ENCODE measurements at regions not wholly inside any gene's neighbourhood (a gene's known extent, or its start where the extent isn't known, plus 50 kb on each side); places are given as distances from the start of the nearest gene placed in this dataset.
A peak's percentile ranks its signal among the peaks of the same experiment; 100 is the strongest.
"Not testable (repeated sequence)": the region's sequence is repeated elsewhere in the genome, so short reads cannot be mapped to it uniquely, and the experiment has no call there.

GRCh38 chr4:10226756-10227155, 110.2 kb upstream of the WDR1 start:
- DNase-seq (no peak), ATAC-seq (no peak)
- intact Hi-C loops (cut with DNase I): no loop called here

- ATAC-seq: no peak
- intact Hi-C loops (cut with DNase I): no loop called here
- DNase-seq: no peak
Measured at GRCh38 chr4:10225096-10225495, 108.5 kb upstream of the WDR1 start.

- DNase-seq (no peak), ATAC-seq (no peak)
- intact Hi-C loops (cut with DNase I): no loop called here
Measured at GRCh38 chr4:10223782-10224181, 107.2 kb upstream of the WDR1 start.

- intact Hi-C loops (cut with DNase I); ATAC-seq; DNase-seq: not testable (repeated sequence)
Measured at GRCh38 chr4:10213481-10213880, 96.9 kb upstream of the WDR1 start.

GRCh38 chr4:10212901-10213300, 96.3 kb upstream of the WDR1 start:
- intact Hi-C loops (cut with DNase I): no loop called here
- DNase-seq (no peak), ATAC-seq (peak in 1 of 2 donors; percentile 47)

- intact Hi-C loops (cut with DNase I): no loop called here
Measured at GRCh38 chr4:10212400-10212799, 95.8 kb upstream of the WDR1 start.

GRCh38 chr4:10207116-10207515, 90.5 kb upstream of the WDR1 start:
- ATAC-seq (no peak), DNase-seq (no peak)
- intact Hi-C loops (cut with DNase I): no loop called here

More at GRCh38 chr4:10212400-10212799, 95.8 kb upstream of the WDR1 start:
- ATAC-seq (no peak), DNase-seq (no peak)

- intact Hi-C loops (cut with DNase I): no loop called here
- no peak for DNase-seq
- ATAC-seq: peak in 1 of 2 donors; percentile 54
Measured at GRCh38 chr4:10205223-10205622, 88.6 kb upstream of the WDR1 start.

- intact Hi-C loops (cut with DNase I): no loop called here
Measured at GRCh38 chr4:10204401-10205058, 87.9 kb upstream of the WDR1 start.

GRCh38 chr4:10203851-10204250, 87.3 kb upstream of the WDR1 start:
- intact Hi-C loops (cut with DNase I): no loop called here
- no peak for DNase-seq
- ATAC-seq: no peak

More at GRCh38 chr4:10204401-10205058, 87.9 kb upstream of the WDR1 start:
- DNase-seq (no peak), ATAC-seq (peak in 1 of 2 donors; percentile 64)

- DNase-seq: no peak
- intact Hi-C loops (cut with DNase I): no loop called here
- no peak for ATAC-seq
Measured at GRCh38 chr4:10201381-10202223, 85.0 kb upstream of the WDR1 start.

GRCh38 chr4:10200869-10201268, 84.3 kb upstream of the WDR1 start:
- intact Hi-C loops (cut with DNase I): no loop called here
- DNase-seq (no peak), ATAC-seq (no peak)

- intact Hi-C loops (cut with DNase I): no loop called here
- ATAC-seq (no peak), DNase-seq (no peak)
Measured at GRCh38 chr4:10198365-10198764, 81.8 kb upstream of the WDR1 start.

GRCh38 chr4:10197952-10198351, 81.4 kb upstream of the WDR1 start:
- intact Hi-C loops (cut with DNase I): no loop called here
- no peak for DNase-seq
- no peak for ATAC-seq

- ATAC-seq: no peak
- intact Hi-C loops (cut with DNase I): no loop called here
- DNase-seq: no peak
Measured at GRCh38 chr4:10196191-10196590, 79.6 kb upstream of the WDR1 start.

- no peak for ATAC-seq
Measured at GRCh38 chr4:10192331-10192730, 75.7 kb upstream of the WDR1 start.

GRCh38 chr4:10188400-10189004, 71.9 kb upstream of the WDR1 start:
- no peak for DNase-seq
- no peak for ATAC-seq
- intact Hi-C loops (cut with DNase I): no loop called here

More at GRCh38 chr4:10192331-10192730, 75.7 kb upstream of the WDR1 start:
- intact Hi-C loops (cut with DNase I): no loop called here
- no peak for DNase-seq

- ATAC-seq: peak in 1 of 2 donors; percentile 35
- intact Hi-C loops (cut with DNase I): no loop called here
Measured at GRCh38 chr4:10186228-10187214, 69.9 kb upstream of the WDR1 start.

More at GRCh38 chr4:10186228-10187214, 69.9 kb upstream of the WDR1 start:
- DNase-seq: no peak
